HL-60 (cell line): ENCODE measurements at regions not wholly inside any gene's neighbourhood (a gene's known extent, or its start where the extent isn't known, plus 50 kb on each side); places are given as distances from the start of the nearest gene placed in this dataset.
A peak's percentile ranks its signal among the peaks of the same experiment; 100 is the strongest.

Experiments
- CTCF ChIP-seq: IDR thresholded peaks from one replicate; pipeline ENCODE4 v1.5.1; 2011; ENCODE audit warnings: low read length, control low read depth, inconsistent platforms; ENCODE audit not compliant: insufficient read depth
- POLR2AphosphoS5 ChIP-seq: IDR thresholded peaks from 2 replicates; pipeline ENCODE4 v1.6.1; 2012; ENCODE audit warnings: low read depth

GRCh38 chr5:8184455-8185063 lies 315.6 kb downstream of the MTRR start:
- peak; percentile 64 for TF ChIP-seq CTCF
- TF ChIP-seq POLR2AphosphoS5 = no peak
